Brain pericyte (primary cell): ENCODE measurements at regions not wholly inside any gene's neighbourhood (a gene's known extent, or its start where the extent isn't known, plus 50 kb on each side); places are given as distances from the start of the nearest gene placed in this dataset.

Experiments
- DNase-seq: peaks from one replicate; pipeline ENCODE4 v3.0.0-alpha.2; 2012; ENCODE audit warnings: low read depth, low spot score

GRCh38 chr2:207236156-207236935 lies 70.6 kb upstream of the KLF7 start:
- DNase-seq = no peak

GRCh38 chr2:207238831-207239701 lies 73.3 kb upstream of the KLF7 start:
- DNase-seq = peak; percentile 76

- no peak for DNase-seq
Observed at GRCh38 chr2:207239754-207240494, 74.2 kb upstream of the KLF7 start.

- no peak for DNase-seq
Observed at GRCh38 chr2:207240649-207241048, 74.9 kb upstream of the KLF7 start.

- DNase-seq = no peak
Observed at GRCh38 chr2:207241198-207241597, 75.5 kb upstream of the KLF7 start.

GRCh38 chr2:207243601-207244000 lies 77.9 kb upstream of the KLF7 start:
- no peak for DNase-seq

GRCh38 chr2:207244971-207245925 lies 79.5 kb upstream of the KLF7 start:
- DNase-seq = no peak

GRCh38 chr2:207248702-207249377 lies 83.1 kb upstream of the KLF7 start:
- DNase-seq = no peak

- DNase-seq = no peak
Observed at GRCh38 chr2:207251022-207251421, 85.3 kb upstream of the KLF7 start.

- DNase-seq = no peak
Observed at GRCh38 chr2:207251573-207252192, 85.9 kb upstream of the KLF7 start.

GRCh38 chr2:207252416-207252815 lies 86.7 kb upstream of the KLF7 start:
- no peak for DNase-seq

- DNase-seq = no peak
Observed at GRCh38 chr2:207252979-207253645, 87.4 kb upstream of the KLF7 start.

GRCh38 chr2:207253666-207254345 lies 88.1 kb upstream of the KLF7 start:
- no peak for DNase-seq

- no peak for DNase-seq
Observed at GRCh38 chr2:207254591-207255464, 89.1 kb upstream of the KLF7 start.

- DNase-seq = no peak
Observed at GRCh38 chr2:207255565-207256470, 90.1 kb upstream of the KLF7 start.

GRCh38 chr2:207256476-207257207 lies 90.9 kb upstream of the KLF7 start:
- DNase-seq = no peak
